HFFc6 (cell line): ENCODE measurements at regions not wholly inside any gene's neighbourhood (a gene's known extent, or its start where the extent isn't known, plus 50 kb on each side); places are given as distances from the start of the nearest gene placed in this dataset.
A peak's percentile ranks its signal among the peaks of the same experiment; 100 is the strongest.
"Not testable (repeated sequence)": the region's sequence is repeated elsewhere in the genome, so short reads cannot be mapped to it uniquely, and the experiment has no call there.

Source experiments
- DNase-seq: peaks from one replicate; pipeline ENCODE4 v3.0.0-alpha.2; 2018
- H3K27ac Mint-ChIP-seq: 2 replicates; pipeline ENCODE4 v1.8.0; 2020; ENCODE audit warnings: mild to moderate bottlenecking, mixed read lengths
- H3K27me3 Mint-ChIP-seq: 2 replicates; pipeline ENCODE4 v1.8.0; 2021; ENCODE audit warnings: mild to moderate bottlenecking, moderate library complexity, mixed read lengths; ENCODE audit not compliant: insufficient read depth
- H3K36me3 Mint-ChIP-seq: 2 replicates; pipeline ENCODE4 v1.8.0; 2021; ENCODE audit warnings: low read depth, mixed read lengths
- H3K4me1 Mint-ChIP-seq: 2 replicates; pipeline ENCODE4 v1.8.0; 2020; ENCODE audit warnings: low read depth, mixed read lengths
- H3K4me3 Mint-ChIP-seq: 2 replicates; pipeline ENCODE4 v1.8.0; 2020; ENCODE audit warnings: mild to moderate bottlenecking, moderate library complexity, mixed read lengths
- H3K9me3 Mint-ChIP-seq: 2 replicates; pipeline ENCODE4 v1.8.0; 2020; ENCODE audit warnings: mild to moderate bottlenecking, mixed read lengths
- CTCF ChIP-seq: fragments of 200-600 bp; sonication (generic); IDR thresholded peaks from 2 replicates; pipeline ENCODE4 v1.5.0; 2021; ENCODE audit warnings: antibody characterized with exemption, mild to moderate bottlenecking

- no peaks in the 10 kb centered on the region for H3K9me3 Mint-ChIP-seq
- H3K4me3 Mint-ChIP-seq = no peak overlapping the region
- H3K4me1 Mint-ChIP-seq = peaks cover 17% of the 10 kb centered on the region
- H3K36me3 Mint-ChIP-seq = peaks cover 4% of the 10 kb centered on the region; the same call in 1 of the 2 replicates
- no peak overlapping the region for H3K27ac Mint-ChIP-seq
- no peak for TF ChIP-seq CTCF
- no peak for DNase-seq
- no peaks in the 10 kb centered on the region for H3K27me3 Mint-ChIP-seq
Measured at GRCh38 chr20:53779822-53780221, 186.2 kb upstream of the ZNF217 start.

GRCh38 chr20:53778736-53779135 lies 185.1 kb upstream of the ZNF217 start:
- no peaks in the 10 kb centered on the region; the same call in 1 of the 2 replicates for H3K27me3 Mint-ChIP-seq
- no peak for TF ChIP-seq CTCF

GRCh38 chr20:53778041-53778516 lies 184.4 kb upstream of the ZNF217 start:
- peaks cover 35% of the 10 kb centered on the region for H3K4me1 Mint-ChIP-seq
- DNase-seq = no peak

More at GRCh38 chr20:53778736-53779135, 185.1 kb upstream of the ZNF217 start:
- H3K36me3 Mint-ChIP-seq = peaks cover 4% of the 10 kb centered on the region; the same call in 1 of the 2 replicates
- H3K9me3 Mint-ChIP-seq = no peaks in the 10 kb centered on the region
- H3K27ac Mint-ChIP-seq = no peak overlapping the region
- H3K4me3 Mint-ChIP-seq = no peak overlapping the region
- H3K4me1 Mint-ChIP-seq = peaks cover 28% of the 10 kb centered on the region
- no peak for DNase-seq

GRCh38 chr20:53777402-53777801 lies 183.8 kb upstream of the ZNF217 start:
- not testable (repeated sequence) for H3K4me3 Mint-ChIP-seq, DNase-seq, H3K27me3 Mint-ChIP-seq, H3K36me3 Mint-ChIP-seq, H3K9me3 Mint-ChIP-seq
- Mint-ChIP-seq H3K4me1 (peaks cover 41% of the 10 kb centered on the region), H3K27ac (peak overlapping the region; percentile 36)

More at GRCh38 chr20:53778041-53778516, 184.4 kb upstream of the ZNF217 start:
- Mint-ChIP-seq H3K4me3 (no peak overlapping the region), H3K27ac (no peak overlapping the region; the same call in 1 of the 2 replicates), H3K9me3 (no peaks in the 10 kb centered on the region), H3K36me3 (peaks cover 4% of the 10 kb centered on the region; the same call in 1 of the 2 replicates), H3K27me3 (peaks cover 2% of the 10 kb centered on the region; the same call in 1 of the 2 replicates)
- no peak for TF ChIP-seq CTCF

- Mint-ChIP-seq H3K4me3 (no peak overlapping the region), H3K36me3 (peaks cover 4% of the 10 kb centered on the region; the same call in 1 of the 2 replicates), H3K27ac (peak overlapping the region; percentile 100; the same call in 1 of the 2 replicates), H3K9me3 (no peaks in the 10 kb centered on the region), H3K4me1 (peaks cover 47% of the 10 kb centered on the region), H3K27me3 (peaks cover 2% of the 10 kb centered on the region; the same call in 1 of the 2 replicates)
- no peak for DNase-seq
- no peak for TF ChIP-seq CTCF
Measured at GRCh38 chr20:53776858-53777257, 183.2 kb upstream of the ZNF217 start.

GRCh38 chr20:53774461-53775203 lies 181.0 kb upstream of the ZNF217 start:
- no peak for TF ChIP-seq CTCF
- peak overlapping the region; percentile 81 for H3K4me3 Mint-ChIP-seq
- peak overlapping the region; percentile 100 for H3K27ac Mint-ChIP-seq
- no peaks in the 10 kb centered on the region for H3K9me3 Mint-ChIP-seq
- peaks cover 2% of the 10 kb centered on the region; the same call in 1 of the 2 replicates for H3K27me3 Mint-ChIP-seq
- peaks cover 52% of the 10 kb centered on the region for H3K4me1 Mint-ChIP-seq
- peaks cover 4% of the 10 kb centered on the region; the same call in 1 of the 2 replicates for H3K36me3 Mint-ChIP-seq
- peak; percentile 97 for DNase-seq
